HG03280 (cell line): ENCODE measurements at regions not wholly inside any gene's neighbourhood (a gene's known extent, or its start where the extent isn't known, plus 50 kb on each side); places are given as distances from the start of the nearest gene placed in this dataset.
"Not testable (repeated sequence)": the region's sequence is repeated elsewhere in the genome, so short reads cannot be mapped to it uniquely, and the experiment has no call there.

ENCODE experiments used
- ATAC-seq: cut with Tn5 transposase; IDR thresholded peaks from one replicate; pipeline ENCODE4 v1.9.1; 2021; ENCODE audit warnings: mild to moderate bottlenecking, moderate library complexity; ENCODE audit not compliant: unreplicated experiment

DNA sequence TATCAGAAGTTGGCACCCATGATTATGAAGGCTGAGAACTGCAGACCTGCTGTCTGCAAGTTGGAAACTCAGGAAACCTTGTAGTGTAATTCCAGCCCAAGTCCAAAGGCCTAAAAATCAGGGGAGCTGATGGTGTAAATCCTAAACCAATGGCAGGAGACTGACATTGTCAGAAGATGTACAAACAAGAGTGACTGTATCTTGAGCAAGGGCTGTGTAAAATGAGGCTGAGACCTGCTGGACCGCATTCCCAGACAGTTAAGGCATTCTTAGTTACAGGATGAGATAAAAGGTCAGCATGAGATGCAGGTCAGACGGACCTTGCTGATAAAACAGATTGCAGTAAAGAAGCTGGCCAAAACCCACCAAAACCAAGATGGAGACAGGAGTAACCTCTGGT, 147.7 kb downstream of the COG6 start:
- ATAC-seq, result no peak

DNA sequence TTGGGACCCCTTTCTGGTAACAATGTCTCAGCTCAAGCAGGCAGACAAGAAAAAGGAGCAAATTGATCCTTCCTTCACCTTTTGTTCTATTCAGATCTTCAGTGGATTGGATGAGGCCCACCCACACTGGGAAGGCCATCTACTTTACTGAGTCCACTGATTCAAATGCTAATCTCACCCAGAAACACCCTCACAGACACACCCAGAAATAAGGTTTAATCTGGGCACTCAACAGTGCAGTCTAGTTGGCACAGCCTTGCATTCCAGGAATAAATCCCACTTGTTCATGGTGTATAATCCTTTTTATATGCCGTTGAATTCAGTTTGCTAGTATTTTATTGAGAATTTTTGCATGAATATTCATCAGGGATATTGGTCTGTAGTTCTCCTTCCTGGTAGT, 148.4 kb downstream of the COG6 start:
- ATAC-seq, result no peak

- ATAC-seq, result no peak
These were observed 149.1 kb downstream of the COG6 start for GRCh38 chr13:39804332-39805210.

GRCh38 chr13:39809466-39809865, 154.0 kb downstream of the COG6 start:
- ATAC-seq, result no peak

- no peak for ATAC-seq
These were observed 154.8 kb downstream of the COG6 start for GRCh38 chr13:39810091-39810877.

- ATAC-seq, result no peak
These were observed 155.6 kb downstream of the COG6 start for GRCh38 chr13:39811051-39811450.

DNA sequence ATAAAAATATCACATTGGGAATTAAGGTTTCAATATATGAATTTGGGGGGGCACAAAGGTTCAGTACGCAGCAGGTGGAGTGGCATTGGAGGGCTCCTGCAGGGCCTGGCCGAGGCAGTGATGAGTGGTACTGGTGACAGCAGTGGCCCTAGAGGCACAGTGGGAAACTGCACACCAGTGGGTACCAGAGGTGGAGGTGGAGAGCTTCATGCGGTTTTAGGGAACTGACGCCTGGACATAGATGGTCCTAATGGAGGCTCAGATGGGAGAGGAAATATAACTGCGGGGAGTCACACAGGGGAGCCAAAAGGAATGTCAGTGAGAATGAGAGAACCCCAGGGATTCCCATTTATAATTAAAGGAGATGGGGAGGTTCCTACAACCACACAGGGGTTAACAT, 156.2 kb downstream of the COG6 start:
- ATAC-seq, result no peak

DNA sequence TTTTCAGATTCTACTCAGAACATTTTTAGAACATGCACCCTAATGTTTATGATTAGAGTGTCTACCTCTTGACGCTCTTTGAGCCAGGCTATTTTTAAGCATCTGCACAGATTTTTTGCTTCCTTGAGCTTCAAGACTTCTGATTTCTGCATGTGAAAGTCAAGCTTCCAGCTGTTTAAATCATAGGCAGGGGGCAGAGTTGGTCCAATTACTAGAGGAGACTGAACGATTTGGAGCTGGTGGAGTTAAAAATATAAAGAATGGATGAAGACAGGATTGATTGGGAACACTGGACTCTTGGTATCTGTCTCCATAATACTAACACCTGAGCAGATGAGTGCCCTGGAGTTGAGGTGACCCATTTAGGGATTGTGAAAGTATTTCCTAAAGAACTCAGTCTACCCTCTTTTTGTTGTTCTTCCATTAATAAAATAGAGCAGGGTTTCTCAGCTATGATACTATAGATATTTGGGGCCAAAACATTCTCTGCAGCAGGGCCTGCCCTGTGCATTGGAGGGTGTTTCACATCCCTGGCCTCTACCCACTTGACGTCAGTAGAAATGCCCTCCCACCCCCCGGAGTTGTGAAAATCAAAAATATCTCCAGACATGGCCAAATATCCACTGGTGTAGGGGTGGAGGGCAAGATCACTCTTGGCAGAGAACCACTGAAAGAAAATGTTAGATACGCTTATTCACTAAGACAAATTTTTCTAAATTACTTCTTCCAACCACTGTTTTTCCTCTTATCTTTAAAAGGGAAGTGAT, 160.1 kb downstream of the COG6 start:
- ATAC-seq, result no peak

- ATAC-seq, result no peak
These were observed 161.5 kb downstream of the COG6 start for GRCh38 chr13:39816936-39817335.

DNA sequence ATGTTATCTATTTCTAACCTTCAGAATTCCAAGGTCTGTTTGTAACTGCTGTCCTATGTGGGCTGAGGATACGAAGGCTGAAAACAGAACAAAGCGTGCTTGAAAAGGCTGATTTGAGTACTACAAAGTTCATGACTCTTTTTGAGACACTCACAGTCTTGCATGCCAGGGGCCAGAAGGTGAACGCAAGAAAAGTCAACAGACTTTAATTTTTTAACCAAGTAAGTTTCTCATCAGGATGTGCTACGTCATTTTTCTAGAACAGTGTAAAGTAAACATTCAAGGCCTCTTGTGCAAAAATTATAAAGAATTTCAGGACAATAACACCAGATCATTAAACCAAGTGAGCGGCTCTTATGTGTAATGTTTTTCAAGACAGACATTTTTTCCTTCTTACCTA, 163.5 kb downstream of the COG6 start:
- ATAC-seq, result no peak

DNA sequence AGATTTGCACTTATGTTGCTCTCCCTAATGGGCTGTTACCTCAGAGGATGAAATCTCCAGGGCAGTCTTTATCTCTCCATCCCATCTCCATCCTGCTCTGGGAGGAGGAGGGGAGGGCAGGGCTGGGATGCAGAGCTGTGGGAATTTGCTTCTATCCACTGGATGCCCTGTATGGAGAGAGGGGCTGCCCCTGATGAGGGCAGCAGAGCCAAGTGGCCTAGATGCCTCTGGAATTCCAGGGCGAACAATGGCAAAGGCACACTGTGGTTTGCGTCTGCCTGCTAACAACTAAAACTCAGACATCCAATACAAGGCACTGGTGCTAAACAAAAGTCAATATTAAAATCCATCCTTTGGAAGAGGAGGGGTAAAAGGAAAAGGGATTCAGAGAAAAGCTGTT, 165.1 kb downstream of the COG6 start:
- no peak for ATAC-seq

DNA sequence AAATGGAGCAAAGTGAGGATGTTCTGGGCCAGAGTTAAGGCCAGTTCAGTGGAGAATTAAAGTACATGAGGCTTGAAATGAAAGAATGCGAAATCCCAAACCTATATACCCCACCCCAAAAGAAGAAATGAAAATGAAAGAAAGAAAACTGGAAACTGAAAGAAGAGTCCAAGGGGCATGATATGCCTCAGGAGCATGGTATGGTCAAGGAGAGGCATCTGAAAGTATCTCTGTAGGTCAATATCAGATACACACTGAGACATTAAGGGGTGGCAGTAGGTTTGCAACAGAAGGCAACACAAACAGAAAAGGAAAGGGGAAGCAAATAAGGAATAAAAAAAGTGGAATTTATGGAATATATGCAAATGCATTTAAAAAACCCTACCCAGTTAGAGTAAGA, 166.5 kb downstream of the COG6 start:
- ATAC-seq, result no peak

DNA sequence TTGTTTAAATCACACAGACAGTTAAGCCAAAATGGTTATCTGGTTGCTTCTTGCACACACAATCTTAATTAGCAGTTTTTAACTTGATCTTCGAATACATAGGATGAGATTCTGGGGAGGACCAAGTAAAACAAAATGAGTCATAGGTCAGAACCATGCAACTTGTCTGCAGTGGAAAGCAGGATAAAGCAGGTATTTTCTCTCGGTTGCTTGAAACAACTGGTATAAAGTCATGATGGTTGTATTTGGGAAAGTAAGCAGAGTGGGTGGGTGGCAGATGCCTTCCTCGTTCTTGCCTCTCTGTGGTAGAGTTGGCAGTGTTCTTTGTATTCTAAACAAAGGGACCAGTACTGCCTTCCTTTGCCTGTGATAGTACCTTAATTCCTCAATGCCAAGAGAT, 167.0 kb downstream of the COG6 start:
- no peak for ATAC-seq

DNA sequence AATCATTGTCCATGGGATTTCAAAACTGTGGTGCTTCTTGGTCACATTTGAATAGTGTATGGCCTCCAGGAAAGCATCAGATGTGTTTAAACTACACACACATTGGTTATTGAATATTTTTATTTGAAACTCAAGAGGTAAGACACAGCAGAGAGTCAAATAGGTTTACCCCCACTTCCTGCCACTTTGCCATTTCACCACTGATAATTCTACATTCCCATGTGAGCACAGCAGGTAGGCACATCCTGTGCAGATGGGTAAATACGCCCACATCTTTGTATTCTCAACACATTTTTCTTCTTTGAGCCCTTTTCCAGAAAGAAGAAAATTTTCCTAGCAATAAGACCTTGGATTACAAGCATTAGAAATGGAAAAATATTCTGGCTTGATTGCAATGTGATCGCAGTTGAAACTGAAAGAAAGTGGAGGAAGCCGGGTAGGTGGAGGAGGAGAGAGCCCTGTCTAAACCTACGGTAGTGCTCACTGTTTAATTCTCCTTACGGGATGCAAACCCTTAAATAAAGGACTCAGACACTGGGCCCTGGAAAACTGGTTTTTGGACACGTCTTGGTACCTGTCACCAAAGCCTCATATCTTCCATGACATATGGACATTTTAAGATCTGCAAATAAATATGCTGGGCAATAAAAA, 167.7 kb downstream of the COG6 start:
- no peak for ATAC-seq

- ATAC-seq, result no peak
These were observed 170.4 kb downstream of the COG6 start for GRCh38 chr13:39825886-39826285.

GRCh38 chr13:39835253-39835652, 179.8 kb downstream of the COG6 start:
- no peak for ATAC-seq

- ATAC-seq, result no peak
These were observed 180.6 kb downstream of the COG6 start for GRCh38 chr13:39836038-39836437.

DNA sequence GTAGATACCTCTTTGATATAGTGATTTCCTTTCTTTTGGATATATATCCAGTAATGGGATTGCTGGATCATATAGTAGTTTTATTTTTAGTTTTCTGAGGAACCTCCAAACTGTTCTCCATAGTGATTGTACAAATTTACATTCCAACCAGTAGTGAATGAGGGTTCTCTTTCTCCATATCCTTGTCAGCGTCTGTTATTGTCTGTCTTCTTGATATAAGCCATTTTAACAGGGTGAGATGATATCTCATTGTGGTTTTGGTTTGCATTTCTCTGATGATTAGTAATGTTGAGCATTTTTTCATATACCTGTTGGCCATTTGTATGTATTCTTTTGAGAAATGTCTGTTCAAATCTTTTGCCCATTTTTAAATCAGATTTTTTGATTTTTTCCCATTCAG, 182.4 kb downstream of the COG6 start:
- ATAC-seq, result not testable (repeated sequence)

DNA sequence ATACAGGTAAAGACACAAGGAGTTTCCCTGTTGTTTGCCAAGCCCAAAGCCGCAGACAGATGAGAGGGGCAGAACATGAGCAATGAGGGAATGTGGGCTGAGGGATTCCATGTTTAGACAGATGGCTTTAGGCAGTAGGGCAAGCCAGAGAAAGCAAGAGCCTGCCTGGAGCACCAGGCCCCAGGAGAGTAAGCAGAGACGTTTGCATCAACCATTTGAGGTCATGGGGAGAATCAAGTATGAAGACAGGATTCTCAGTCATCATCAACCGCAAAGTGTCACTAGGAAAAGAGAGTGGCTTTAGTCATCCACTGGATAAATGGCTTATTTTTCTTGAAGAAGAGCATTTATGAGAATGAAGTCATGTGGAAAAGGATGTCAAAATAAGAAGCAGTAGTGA, 184.7 kb downstream of the COG6 start:
- ATAC-seq, result no peak

DNA sequence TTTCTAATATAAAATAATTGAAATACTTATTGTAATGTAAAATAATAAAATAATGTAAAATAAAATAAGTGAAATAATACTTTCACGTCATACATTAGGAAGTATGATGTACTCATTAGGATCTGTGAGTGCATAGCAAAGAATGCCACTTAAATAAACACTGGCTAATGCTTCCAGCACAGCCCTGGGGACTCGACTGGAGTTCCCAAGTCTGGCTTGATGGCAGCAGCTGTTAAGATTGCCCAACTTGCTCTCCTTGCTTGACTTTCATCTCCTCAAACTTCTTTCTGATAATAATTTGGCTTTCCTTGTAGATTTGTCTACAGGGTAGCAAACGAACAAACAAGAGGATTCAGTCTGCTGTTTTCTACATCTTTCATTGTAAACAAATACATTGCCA, 191.9 kb downstream of the COG6 start:
- ATAC-seq, result no peak

DNA sequence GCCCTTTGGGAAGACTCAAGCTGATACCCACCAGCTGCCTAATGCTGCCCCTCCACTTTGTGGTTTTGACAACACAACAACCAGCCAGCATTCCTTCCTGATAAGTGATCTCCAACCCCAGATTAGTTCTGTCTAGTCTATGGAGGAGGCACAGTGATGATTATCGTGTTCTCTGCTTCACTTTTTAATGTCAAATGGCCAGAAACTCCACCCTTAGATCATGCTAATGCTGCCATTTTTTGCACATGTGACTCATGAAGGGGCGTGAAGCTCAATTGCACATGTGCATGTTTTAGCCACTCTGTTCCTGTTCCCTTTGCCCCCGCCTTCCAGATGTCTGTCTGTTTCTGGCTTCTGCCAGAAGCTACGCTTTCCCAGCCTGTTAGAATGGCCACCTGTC, 199.8 kb downstream of the COG6 start:
- no peak for ATAC-seq
